ENCODE measurements at regions not wholly inside any gene's neighbourhood (a gene's known extent, or its start where the extent isn't known, plus 50 kb on each side); places are given as distances from the start of the nearest gene placed in this dataset.

- H3K4me3 Mint-ChIP-seq: no peak overlapping the region
- Histone ChIP-seq H3K4me3 (no peak overlapping the region), H3F3A (ENCODE audit: low read depth) (no peaks in the 10 kb centered on the region), H4K20me1 (ENCODE audit: low read depth) (no peaks in the 10 kb centered on the region), H3K27me3 (no peaks in the 10 kb centered on the region), H3K9ac (no peak overlapping the region), H3K79me2 (ENCODE audit: low read depth) (no peaks in the 10 kb centered on the region), H3K4me2 (no peak overlapping the region), H3K27ac (no peak overlapping the region), H3K4me1 (no peaks in the 10 kb centered on the region), H3K36me3 (no peaks in the 10 kb centered on the region), H3K9me3 (ENCODE audit: low read depth) (peaks cover 3% of the 10 kb centered on the region), H2AFZ (replicated peaks) (no peak overlapping the region)
- H3K9me3 Mint-ChIP-seq: no peaks in the 10 kb centered on the region
- H3K27ac Mint-ChIP-seq: no peak overlapping the region
- H3K27me3 Mint-ChIP-seq (ENCODE audit: insufficient read depth, low read depth): peaks cover 2% of the 10 kb centered on the region
- no peaks in the 10 kb centered on the region for H3K4me1 Mint-ChIP-seq
- H3K36me3 Mint-ChIP-seq: no peaks in the 10 kb centered on the region
- DNase-seq (ENCODE audit: low spot score): no peak
- TF ChIP-seq CTCF (IDR thresholded peaks at IDR 0.05) (no peak), EZH2phosphoT487 (IDR thresholded peaks at IDR 0.05) (no peak), EZH2 (IDR thresholded peaks at IDR 0.05) (no peak)
Observed at GRCh38 chr2:13143451-13143850, 426.7 kb downstream of the TRIB2 start.

DNA sequence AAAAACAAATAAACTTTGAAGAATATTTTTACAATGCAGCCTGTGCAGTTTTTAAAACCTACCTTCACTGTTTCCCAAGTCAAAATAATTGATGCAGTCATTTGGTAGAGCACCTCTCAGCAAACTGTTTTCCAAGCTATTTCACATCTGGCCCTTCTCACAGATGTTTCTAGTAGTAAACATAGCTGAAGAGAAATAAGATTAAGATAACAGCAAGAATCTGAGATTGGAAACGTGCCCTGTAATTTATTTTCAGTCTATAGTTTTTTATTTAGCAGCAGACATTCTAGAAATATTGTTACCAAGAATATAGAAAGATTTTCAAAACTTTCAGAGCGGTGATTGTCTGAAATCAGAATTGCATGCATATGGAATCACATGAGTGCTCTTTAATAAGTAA lies 440.2 kb downstream of the TRIB2 start:
- Histone ChIP-seq H3K27ac (no peak overlapping the region), H3K9ac (no peak overlapping the region), H3K9me3 (ENCODE audit: low read depth) (peaks cover 29% of the 10 kb centered on the region), H3K4me3 (no peak overlapping the region), H3K79me2 (ENCODE audit: low read depth) (no peaks in the 10 kb centered on the region), H3K4me1 (no peaks in the 10 kb centered on the region), H3K36me3 (no peaks in the 10 kb centered on the region), H3K27me3 (no peaks in the 10 kb centered on the region), H2AFZ (replicated peaks) (no peak overlapping the region), H3K4me2 (no peak overlapping the region), H3F3A (ENCODE audit: low read depth) (no peaks in the 10 kb centered on the region), H4K20me1 (ENCODE audit: low read depth) (no peaks in the 10 kb centered on the region)
- Mint-ChIP-seq H3K27ac (no peak overlapping the region), H3K9me3 (no peaks in the 10 kb centered on the region), H3K36me3 (no peaks in the 10 kb centered on the region), H3K4me1 (no peaks in the 10 kb centered on the region), H3K27me3 (ENCODE audit: insufficient read depth, low read depth) (peaks cover under 1% of the 10 kb centered on the region), H3K4me3 (no peak overlapping the region)
- TF ChIP-seq CTCF (IDR thresholded peaks at IDR 0.05) (no peak), EZH2phosphoT487 (IDR thresholded peaks at IDR 0.05) (no peak), EZH2 (IDR thresholded peaks at IDR 0.05) (no peak)
- no peak for DNase-seq (ENCODE audit: low spot score)

- H3K4me3 ChIP-seq: no peak overlapping the region
- H3K27ac ChIP-seq: no peak overlapping the region
- no peak for TF ChIP-seq EZH2 (IDR thresholded peaks at IDR 0.05)
- no peak for TF ChIP-seq EZH2phosphoT487 (IDR thresholded peaks at IDR 0.05)
- TF ChIP-seq CTCF (IDR thresholded peaks at IDR 0.05): no peak
- no peak for DNase-seq (ENCODE audit: low spot score)
- peaks cover 29% of the 10 kb centered on the region for H3K9me3 ChIP-seq (ENCODE audit: low read depth)
- no peaks in the 10 kb centered on the region for H3K36me3 Mint-ChIP-seq
- no peaks in the 10 kb centered on the region for H3K27me3 ChIP-seq
- no peak overlapping the region for H3K4me2 ChIP-seq
- no peaks in the 10 kb centered on the region for H3K4me1 Mint-ChIP-seq
- H3K4me1 ChIP-seq: no peaks in the 10 kb centered on the region
- no peaks in the 10 kb centered on the region for H4K20me1 ChIP-seq (ENCODE audit: low read depth)
- no peak overlapping the region for H3K4me3 Mint-ChIP-seq
- H2AFZ ChIP-seq (replicated peaks): no peak overlapping the region
- no peaks in the 10 kb centered on the region for H3F3A ChIP-seq (ENCODE audit: low read depth)
- H3K9me3 Mint-ChIP-seq: no peaks in the 10 kb centered on the region
- H3K36me3 ChIP-seq: no peaks in the 10 kb centered on the region
- H3K27ac Mint-ChIP-seq: no peak overlapping the region
- H3K79me2 ChIP-seq (ENCODE audit: low read depth): no peaks in the 10 kb centered on the region
- no peak overlapping the region for H3K9ac ChIP-seq
- peaks cover 3% of the 10 kb centered on the region for H3K27me3 Mint-ChIP-seq (ENCODE audit: insufficient read depth, low read depth)
Observed at GRCh38 chr2:13158466-13158865, 441.7 kb downstream of the TRIB2 start.

DNA sequence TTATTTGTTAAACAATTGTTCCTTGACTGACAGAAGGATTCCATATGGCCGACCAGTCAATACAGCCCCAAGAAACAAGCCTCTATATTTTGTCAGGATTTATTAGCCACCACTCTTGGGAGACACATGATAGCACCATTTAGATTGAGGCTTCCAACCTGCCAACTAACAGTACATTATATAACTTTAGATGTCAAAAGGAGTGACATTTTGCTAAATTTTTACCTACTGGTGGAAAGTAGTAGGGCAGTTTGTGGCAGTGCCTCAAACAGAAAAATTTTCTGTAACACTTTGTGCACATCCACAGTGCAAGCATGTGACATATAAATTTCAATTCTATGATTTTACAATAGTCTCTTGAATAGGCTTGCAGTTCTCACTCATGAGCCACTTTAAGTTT lies 464.0 kb downstream of the TRIB2 start:
- DNase-seq (ENCODE audit: low spot score): no peak
- H3K9ac ChIP-seq: no peak overlapping the region
- Mint-ChIP-seq H3K27me3 (ENCODE audit: insufficient read depth, low read depth) (no peaks in the 10 kb centered on the region), H3K36me3 (no peaks in the 10 kb centered on the region), H3K27ac (no peak overlapping the region), H3K4me3 (no peak overlapping the region), H3K4me1 (no peaks in the 10 kb centered on the region), H3K9me3 (peaks cover 10% of the 10 kb centered on the region)
- no peaks in the 10 kb centered on the region for H3K79me2 ChIP-seq (ENCODE audit: low read depth)
- no peak overlapping the region for H3K4me2 ChIP-seq
- no peak overlapping the region for H2AFZ ChIP-seq (replicated peaks)
- H3K4me1 ChIP-seq: no peaks in the 10 kb centered on the region
- no peak overlapping the region for H3K4me3 ChIP-seq
- no peaks in the 10 kb centered on the region for H3F3A ChIP-seq (ENCODE audit: low read depth)
- H3K9me3 ChIP-seq (ENCODE audit: low read depth): peaks cover 6% of the 10 kb centered on the region
- no peaks in the 10 kb centered on the region for H3K36me3 ChIP-seq
- no peak overlapping the region for H3K27ac ChIP-seq
- H3K27me3 ChIP-seq: no peaks in the 10 kb centered on the region
- H4K20me1 ChIP-seq (ENCODE audit: low read depth): no peaks in the 10 kb centered on the region
- no peak for TF ChIP-seq EZH2phosphoT487 (IDR thresholded peaks at IDR 0.05)
- no peak for TF ChIP-seq EZH2 (IDR thresholded peaks at IDR 0.05)
- no peak for TF ChIP-seq CTCF (IDR thresholded peaks at IDR 0.05)
